PC-9 (cell line): ENCODE measurements at regions not wholly inside any gene's neighbourhood (a gene's known extent, or its start where the extent isn't known, plus 50 kb on each side); places are given as distances from the start of the nearest gene placed in this dataset.

Source experiments
- BruUV-seq: library from RNA; stranded (reverse); fragments of 400-500 nt; replicated peaks from 2 replicates; lab custom pipeline; 2021; lab: Mats Ljungman, UMichigan
- CTCF ChIA-PET: fragments of 300-600 bp; sonication (Branson Sonifier 250); formaldehyde crosslinking; loops from one replicate; lab custom pipeline; 2022; ENCODE audit warnings: antibody characterized with exemption; lab: Charles Lee
- POLR2A ChIA-PET: fragments of 300-600 bp; sonication (Branson Sonifier 250); formaldehyde crosslinking; loops from one replicate; lab custom pipeline; 2022; ENCODE audit warnings: antibody characterized with exemption; ENCODE audit not compliant: unreplicated experiment; lab: Charles Lee
- DNase-seq, 2 experiments: peaks; one replicate each; pipeline versions ENCODE4 v3.0.0 to v3.0.0-alpha.2; 2015 to 2022; ENCODE audit warnings: mixed read lengths in 1 of 2
- H2AFZ ChIP-seq: fragments of 200-600 bp; sonication (generic); 2 replicates; pipeline ENCODE4 v1.8.1; 2017; ENCODE audit warnings: antibody characterized with exemption
- H3F3A ChIP-seq: fragments of 200-600 bp; sonication (generic); 2 replicates; pipeline ENCODE4 v1.8.1; 2017; ENCODE audit warnings: antibody characterized with exemption, mild to moderate bottlenecking, low read depth; ENCODE audit not compliant: insufficient read depth
- H3K27ac ChIP-seq: fragments of 200-600 bp; sonication (generic); 2 replicates; pipeline ENCODE4 v1.6.1; 2016; ENCODE audit warnings: mixed run types
- H3K27me3 ChIP-seq: fragments of 200-600 bp; sonication (generic); 2 replicates; pipeline ENCODE4 v1.6.1; 2016; ENCODE audit warnings: low read depth, mixed run types; ENCODE audit not compliant: insufficient read depth
- H3K36me3 ChIP-seq: fragments of 200-600 bp; sonication (generic); 2 replicates; pipeline ENCODE4 v1.6.1; 2016; ENCODE audit warnings: low read depth, mixed run types
- H3K4me1 ChIP-seq: fragments of 200-600 bp; sonication (generic); replicated peaks from 2 replicates; pipeline ENCODE4 v1.6.1; 2016; ENCODE audit warnings: mixed run types; ENCODE audit not compliant: insufficient read depth
- H3K4me2 ChIP-seq: fragments of 200-600 bp; sonication (generic); 2 replicates; pipeline ENCODE4 v1.6.1; 2017; ENCODE audit warnings: mixed run types
- H3K4me3 ChIP-seq: fragments of 200-600 bp; sonication (generic); 2 replicates; pipeline ENCODE4 v1.6.1; 2016; ENCODE audit warnings: mixed run types
- H3K79me2 ChIP-seq: fragments of 200-600 bp; sonication (generic); 2 replicates; pipeline ENCODE4 v1.6.1; 2017; ENCODE audit warnings: low read depth, mixed run types
- H3K9me2 ChIP-seq: fragments of 200-600 bp; sonication (generic); 2 replicates; pipeline ENCODE4 v1.8.1; 2017; ENCODE audit warnings: mild to moderate bottlenecking; ENCODE audit not compliant: insufficient read depth
- H3K9me3 ChIP-seq: fragments of 200-600 bp; sonication (generic); 2 replicates; pipeline ENCODE4 v1.8.1; 2016; ENCODE audit warnings: low read depth; ENCODE audit not compliant: insufficient read depth
- H4K20me1 ChIP-seq: fragments of 200-600 bp; sonication (generic); 2 replicates; pipeline ENCODE4 v1.8.1; 2017; ENCODE audit not compliant: insufficient read depth
- CTCF ChIP-seq: fragments of 200-600 bp; sonication (generic); conservative IDR thresholded peaks from 2 replicates; pipeline ENCODE4 v1.6.1; 2017; ENCODE audit warnings: mixed run types, antibody characterized with exemption, mild to moderate bottlenecking, moderate library complexity
- EZH2 ChIP-seq: fragments of 200-600 bp; sonication (generic); IDR thresholded peaks from 2 replicates; pipeline ENCODE4 v1.8.0; 2017; ENCODE audit warnings: antibody characterized with exemption, low read depth
- intact Hi-C: fragments of 100-400 bp; cut with micrococcal nuclease; formaldehyde crosslinking; loops from one replicate; pipeline ENCODE4 v1.10.0; 2022; ENCODE audit not compliant: unreplicated experiment

DNA sequence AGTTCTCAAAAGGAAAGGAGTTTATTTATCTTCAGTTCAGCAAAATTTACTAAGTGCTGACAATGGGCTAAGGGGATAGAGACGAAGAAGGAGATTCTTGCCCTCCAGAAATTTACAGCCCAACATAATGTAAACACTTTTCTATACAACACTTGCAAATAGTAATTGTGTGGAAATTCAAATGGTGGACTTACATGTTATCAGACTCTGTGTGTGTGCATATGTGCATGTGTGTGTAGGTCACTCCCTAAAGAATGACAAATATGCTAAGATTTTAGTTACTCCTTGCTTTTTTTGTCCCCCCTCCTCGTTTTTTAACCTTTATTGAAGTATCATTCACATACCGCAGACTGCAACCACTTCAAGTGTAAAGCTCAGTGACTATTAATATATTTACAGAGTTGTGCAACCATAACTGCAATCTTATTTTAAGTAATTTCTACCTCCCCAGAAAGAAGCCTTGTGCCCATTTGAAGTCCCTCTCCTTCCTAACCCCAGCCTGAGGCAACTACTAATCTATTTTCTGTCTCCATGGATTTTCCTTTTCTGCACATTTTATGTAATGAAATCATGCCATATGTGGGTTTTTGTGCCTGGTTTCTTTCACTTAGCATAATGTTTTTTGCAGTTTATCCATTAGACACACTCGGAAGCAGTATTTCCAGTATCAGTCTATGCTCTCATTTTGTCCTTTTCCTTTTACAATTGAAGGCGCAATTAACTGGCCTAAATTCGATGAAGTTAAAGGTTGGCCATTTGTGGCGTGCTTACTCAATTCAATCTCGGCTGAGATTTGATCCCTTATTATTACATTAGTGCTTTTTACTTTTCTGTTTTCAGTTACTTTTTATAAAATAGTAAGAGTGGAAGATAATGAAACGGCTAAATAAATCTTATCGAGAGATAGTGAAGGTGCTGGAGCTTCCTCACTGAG lies 318.4 kb downstream of the HAPSTR1 start:
- no peaks in the 10 kb centered on the region for H3F3A ChIP-seq
- no peaks in the 10 kb centered on the region for H3K9me3 ChIP-seq
- no TSS peak for BruUV-seq
- no peaks in the 10 kb centered on the region for H3K79me2 ChIP-seq
- no peak for DNase-seq
- TF ChIP-seq CTCF (no peak), EZH2 (no peak)
- no peak overlapping the region for H2AFZ ChIP-seq
- H3K4me3 ChIP-seq: no peak overlapping the region
- ChIA-PET CTCF (no interaction called here), POLR2A (no interaction called here)
- no peaks in the 10 kb centered on the region for H3K4me1 ChIP-seq
- intact Hi-C loops: no loop called here
- peaks cover 43% of the 10 kb centered on the region for H3K27me3 ChIP-seq
- H3K9me2 ChIP-seq: no peaks in the 10 kb centered on the region
- H3K27ac ChIP-seq: no peak overlapping the region
- no peaks in the 10 kb centered on the region for H4K20me1 ChIP-seq
- no peaks in the 10 kb centered on the region for H3K36me3 ChIP-seq
- H3K4me2 ChIP-seq: no peak overlapping the region

DNA sequence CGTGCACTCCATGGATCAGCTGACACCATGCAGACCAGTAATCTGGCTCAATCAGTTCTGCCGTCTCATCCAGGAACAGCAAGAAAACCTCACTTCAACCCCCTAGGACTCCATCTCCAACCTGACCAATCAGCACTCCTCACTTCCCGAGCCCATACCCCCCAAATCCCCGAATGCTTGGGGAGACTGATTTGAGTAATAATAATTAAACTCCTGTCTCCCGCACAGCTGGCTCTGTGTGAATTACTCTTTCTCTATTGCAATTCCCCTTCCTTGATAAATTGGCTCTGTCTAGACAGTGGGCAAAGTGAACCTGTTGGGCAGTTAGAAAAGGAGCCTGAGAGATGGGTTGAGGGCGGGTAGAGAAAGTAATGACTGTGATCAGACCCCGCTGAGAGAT lies 320.0 kb downstream of the HAPSTR1 start:
- CTCF ChIA-PET: no interaction called here

More for the DNA sequence above, 320.0 kb downstream of the HAPSTR1 start:
- no TSS peak for BruUV-seq
- Histone ChIP-seq H3F3A (no peaks in the 10 kb centered on the region), H4K20me1 (no peaks in the 10 kb centered on the region), H3K36me3 (no peaks in the 10 kb centered on the region), H3K9me2 (no peaks in the 10 kb centered on the region), H3K27me3 (peaks cover 46% of the 10 kb centered on the region), H3K4me3 (no peak overlapping the region), H3K4me2 (no peak overlapping the region), H3K9me3 (no peaks in the 10 kb centered on the region), H3K4me1 (no peaks in the 10 kb centered on the region), H3K27ac (no peak overlapping the region), H3K79me2 (no peaks in the 10 kb centered on the region), H2AFZ (no peak overlapping the region)
- POLR2A ChIA-PET: no interaction called here
- intact Hi-C loops: no loop called here
- no peak for DNase-seq
- TF ChIP-seq EZH2: no peak
- TF ChIP-seq CTCF: no peak
